Panc1 (cell line): ENCODE measurements at regions not wholly inside any gene's neighbourhood (a gene's known extent, or its start where the extent isn't known, plus 50 kb on each side); places are given as distances from the start of the nearest gene placed in this dataset.

ENCODE experiments used
- CTCF ChIP-seq: fragments of 450-650 bp; IDR thresholded peaks from 2 replicates; pipeline ENCODE4 v1.5.1; 2017; ENCODE audit warnings: mild to moderate bottlenecking
- POLR2AphosphoS5 ChIP-seq: IDR thresholded peaks from 2 replicates; pipeline ENCODE4 v1.6.1; 2012; ENCODE audit warnings: mild to moderate bottlenecking, low read depth, low read length, moderate library complexity
- REST ChIP-seq, 2 experiments: IDR thresholded peaks; 2 replicates each; pipeline ENCODE4 v1.6.1; 2011 to 2012; ENCODE audit warnings: low read depth in 2 of 2, control low read depth in 1 of 2, low read length in 1 of 2, mild to moderate bottlenecking in 1 of 2, moderate library complexity in 1 of 2; ENCODE audit not compliant: insufficient read depth in 1 of 2
- SIN3A ChIP-seq: IDR thresholded peaks from 2 replicates; pipeline ENCODE4 v1.6.1; 2012; ENCODE audit warnings: low read depth, mild to moderate bottlenecking, low read length, moderate library complexity, borderline replicate concordance; ENCODE audit not compliant: insufficient read depth
- TCF7L2 ChIP-seq: IDR thresholded peaks from 2 replicates; pipeline ENCODE4 v1.6.1; 2011; ENCODE audit warnings: mild to moderate bottlenecking, low read depth, low read length, inconsistent platforms

GRCh38 chr11:123286255-123286654, 91.2 kb upstream of the CLMP start:
- no peak for TF ChIP-seq CTCF
- TF ChIP-seq SIN3A: no peak
- TF ChIP-seq POLR2AphosphoS5: no peak
- TF ChIP-seq TCF7L2: no peak
- no peak for TF ChIP-seq REST (IDR thresholded peaks at IDR 0.05; ENCODE audit: insufficient read depth in 1 of 2, low read depth in 2 of 2, low read length in 1 of 2)
